ENCODE measurements at regions not wholly inside any gene's neighbourhood (a gene's known extent, or its start where the extent isn't known, plus 50 kb on each side); places are given as distances from the start of the nearest gene placed in this dataset.

DNA sequence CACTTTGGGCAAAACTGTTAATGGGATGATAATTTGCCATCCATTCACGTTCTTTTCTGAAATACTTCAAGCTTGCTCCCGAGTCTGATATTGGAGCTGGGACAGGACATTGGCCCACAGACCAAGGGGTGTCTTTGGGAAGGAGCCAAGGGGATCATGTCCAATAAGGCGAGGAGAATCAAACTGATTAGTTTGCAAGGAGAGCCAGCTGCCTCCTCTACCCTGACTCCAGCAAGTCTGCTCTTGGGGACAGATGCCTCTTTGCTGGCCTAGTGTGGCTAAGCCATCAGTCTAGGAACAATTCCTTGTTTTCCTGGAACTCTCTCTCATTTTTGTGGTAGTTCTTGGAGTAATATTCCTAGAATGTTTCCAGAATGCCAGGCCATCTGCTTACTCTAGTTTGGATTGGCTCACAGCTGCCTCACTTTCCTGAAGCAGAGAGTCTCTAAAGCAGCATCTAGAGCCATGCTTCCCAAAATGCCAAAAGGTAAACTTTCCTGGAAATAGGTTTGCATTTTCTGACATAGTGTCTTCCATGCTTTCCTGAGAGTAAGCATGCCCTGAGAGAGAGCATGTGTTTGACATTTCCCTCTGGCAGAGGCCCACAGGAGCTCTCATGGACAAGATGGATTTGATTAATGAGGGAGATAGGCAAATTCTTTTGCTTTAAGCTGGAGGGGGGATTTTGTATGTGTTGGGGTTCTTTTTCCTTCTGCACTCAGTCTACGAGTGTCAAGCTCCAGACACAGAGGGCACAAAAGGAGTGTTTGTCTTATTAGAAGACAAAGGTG lies 145.6 kb downstream of the GDAP2 start:
- DNase-seq (ENCODE audit: low read depth in 2 of 2), result no peak
- H3K4me3 ChIP-seq (replicated peaks in 1 of 2; ENCODE audit: low read depth in 2 of 2, low read length in 2 of 2), result no peak overlapping the region
- TF ChIP-seq, protein P1, sequence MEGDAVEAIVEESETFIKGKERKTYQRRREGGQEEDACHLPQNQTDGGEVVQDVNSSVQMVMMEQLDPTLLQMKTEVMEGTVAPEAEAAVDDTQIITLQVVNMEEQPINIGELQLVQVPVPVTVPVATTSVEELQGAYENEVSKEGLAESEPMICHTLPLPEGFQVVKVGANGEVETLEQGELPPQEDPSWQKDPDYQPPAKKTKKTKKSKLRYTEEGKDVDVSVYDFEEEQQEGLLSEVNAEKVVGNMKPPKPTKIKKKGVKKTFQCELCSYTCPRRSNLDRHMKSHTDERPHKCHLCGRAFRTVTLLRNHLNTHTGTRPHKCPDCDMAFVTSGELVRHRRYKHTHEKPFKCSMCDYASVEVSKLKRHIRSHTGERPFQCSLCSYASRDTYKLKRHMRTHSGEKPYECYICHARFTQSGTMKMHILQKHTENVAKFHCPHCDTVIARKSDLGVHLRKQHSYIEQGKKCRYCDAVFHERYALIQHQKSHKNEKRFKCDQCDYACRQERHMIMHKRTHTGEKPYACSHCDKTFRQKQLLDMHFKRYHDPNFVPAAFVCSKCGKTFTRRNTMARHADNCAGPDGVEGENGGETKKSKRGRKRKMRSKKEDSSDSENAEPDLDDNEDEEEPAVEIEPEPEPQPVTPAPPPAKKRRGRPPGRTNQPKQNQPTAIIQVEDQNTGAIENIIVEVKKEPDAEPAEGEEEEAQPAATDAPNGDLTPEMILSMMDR (IDR thresholded peaks at IDR 0.05; ENCODE audit: low read depth, low read length), result no peak

DNA sequence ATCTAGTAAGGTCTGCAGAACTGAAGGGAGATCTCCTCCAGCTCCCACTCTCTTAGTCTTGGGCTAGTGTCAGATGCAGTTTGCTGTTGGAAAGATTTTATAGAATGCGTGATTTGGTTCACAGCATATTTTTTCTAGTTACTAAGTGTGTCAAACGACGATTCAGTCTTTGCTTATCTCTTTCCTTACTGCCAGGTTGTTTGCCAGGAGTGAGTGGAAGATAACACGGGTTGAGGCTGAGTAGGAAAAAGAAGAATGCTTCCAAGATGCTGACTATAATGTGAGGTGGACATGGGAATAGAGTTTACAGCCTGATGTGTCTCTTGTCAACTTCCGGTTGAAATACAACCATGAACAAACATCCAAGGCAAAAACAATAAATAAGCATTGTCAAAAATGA lies 141.4 kb downstream of the GDAP2 start:
- no peak for DNase-seq (ENCODE audit: low read depth in 2 of 2)
- no peak overlapping the region for H3K4me3 ChIP-seq (replicated peaks in 1 of 2; ENCODE audit: low read depth in 2 of 2, low read length in 2 of 2)
- TF ChIP-seq, protein P1 (IDR thresholded peaks at IDR 0.05; ENCODE audit: low read depth, low read length), result no peak

DNA sequence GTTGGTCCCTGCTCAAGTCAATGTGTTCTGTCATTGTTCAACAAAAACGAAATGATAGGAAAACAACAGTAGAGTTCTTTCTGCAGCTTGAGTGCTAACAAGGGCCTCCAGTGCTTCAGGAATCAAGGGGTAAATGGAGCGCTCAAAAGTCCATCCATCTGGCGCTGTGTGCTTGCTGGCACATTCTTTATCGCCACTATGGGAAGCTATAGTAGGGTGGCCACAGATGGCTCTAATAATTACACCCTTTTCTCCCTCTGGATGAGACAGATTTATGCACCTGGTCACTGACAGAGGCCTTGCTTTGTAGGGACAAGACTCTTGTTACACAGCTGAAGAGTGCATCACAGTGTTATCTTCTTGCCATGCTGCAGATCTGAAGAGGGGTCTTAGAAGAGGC lies 136.0 kb downstream of the GDAP2 start:
- TF ChIP-seq, protein P1 (IDR thresholded peaks at IDR 0.05; ENCODE audit: low read depth, low read length), result no peak
- DNase-seq (ENCODE audit: low read depth in 2 of 2), result no peak
- no peak overlapping the region for H3K4me3 ChIP-seq (replicated peaks in 1 of 2; ENCODE audit: low read depth in 2 of 2, low read length in 2 of 2)

GRCh38 chr1:117794073-117794472 lies 135.3 kb downstream of the GDAP2 start:
- TF ChIP-seq, protein P1 (IDR thresholded peaks at IDR 0.05; ENCODE audit: low read depth, low read length), result no peak

DNA sequence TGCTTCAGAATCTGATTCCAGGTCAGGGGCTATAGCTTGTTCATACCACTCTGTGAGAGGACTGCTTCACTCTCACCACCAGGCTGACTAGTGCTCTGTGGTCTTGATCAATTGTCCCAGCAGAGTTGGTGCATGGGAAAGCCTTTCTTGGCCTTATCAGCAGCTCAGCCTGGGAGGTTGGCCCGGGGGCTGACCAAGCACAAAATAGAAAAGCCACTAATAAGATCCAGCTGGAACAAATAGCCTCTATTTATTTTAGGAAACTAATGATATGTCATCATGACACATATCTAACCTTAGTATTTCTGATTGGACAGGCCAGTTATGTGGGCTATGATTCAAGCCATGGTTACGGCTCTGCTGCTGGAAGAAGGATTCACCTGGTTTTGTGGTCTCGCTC lies 134.2 kb downstream of the GDAP2 start:
- no peak overlapping the region for H3K4me3 ChIP-seq (replicated peaks in 1 of 2; ENCODE audit: low read depth in 2 of 2, low read length in 2 of 2)
- TF ChIP-seq, protein P1 (IDR thresholded peaks at IDR 0.05; ENCODE audit: low read depth, low read length), result peak; percentile 16
- DNase-seq (ENCODE audit: low read depth in 2 of 2), result peak; percentile 67 to 73

More at GRCh38 chr1:117794073-117794472, 135.3 kb downstream of the GDAP2 start:
- peak; percentile 60 to 74 for DNase-seq (ENCODE audit: low read depth in 2 of 2)
- H3K4me3 ChIP-seq (replicated peaks in 1 of 2; ENCODE audit: low read depth in 2 of 2, low read length in 2 of 2), result no peak overlapping the region

DNA sequence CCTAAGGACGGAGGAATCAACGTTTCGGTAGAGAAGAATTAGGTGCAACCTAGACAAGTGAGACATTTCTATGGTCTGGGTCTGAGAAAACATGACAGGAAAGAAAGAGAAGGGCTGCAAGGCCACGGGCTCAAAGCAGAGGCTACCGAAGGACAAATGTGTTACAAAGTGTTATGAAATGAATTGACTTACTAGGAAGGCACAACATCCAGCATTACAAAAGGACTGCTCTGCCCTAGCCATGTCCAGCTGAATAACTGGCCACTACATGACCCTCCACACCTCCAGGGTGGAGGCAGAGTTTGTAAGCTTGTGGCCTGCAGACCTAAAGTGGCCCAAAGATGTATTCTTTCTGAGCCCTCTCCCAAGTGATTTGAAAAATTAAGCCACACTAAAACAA lies 133.6 kb downstream of the GDAP2 start:
- DNase-seq (ENCODE audit: low read depth in 2 of 2), result no peak
- H3K4me3 ChIP-seq (replicated peaks in 1 of 2; ENCODE audit: low read depth in 2 of 2, low read length in 2 of 2), result no peak overlapping the region
- TF ChIP-seq, protein P1 (IDR thresholded peaks at IDR 0.05; ENCODE audit: low read depth, low read length), result no peak

All from cardiac fibroblast (primary cell).